AML-193 (cell line): ENCODE measurements at regions not wholly inside any gene's neighbourhood (a gene's known extent, or its start where the extent isn't known, plus 50 kb on each side); places are given as distances from the start of the nearest gene placed in this dataset.
"Not testable (repeated sequence)": the region's sequence is repeated elsewhere in the genome, so short reads cannot be mapped to it uniquely, and the experiment has no call there.

ENCODE experiments used
- DNase-seq, 2 experiments: peaks; one replicate each; lab custom pipeline; 2025; lab: John Stamatoyannopoulos, UW

- no peak for DNase-seq
Measured at GRCh38 chr16:35196313-35196712, 1736.9 kb downstream of the TP53TG3F start.

- DNase-seq = no peak
Measured at GRCh38 chr16:35197656-35198055, 1738.2 kb downstream of the TP53TG3F start.

GRCh38 chr16:35198223-35199199 lies 1739.1 kb downstream of the TP53TG3F start:
- DNase-seq = no peak

- DNase-seq = no peak
Measured at GRCh38 chr16:35200662-35201061, 1741.2 kb downstream of the TP53TG3F start.

- DNase-seq = no peak
Measured at GRCh38 chr16:35201151-35201550, 1741.7 kb downstream of the TP53TG3F start.

- no peak for DNase-seq
Measured at GRCh38 chr16:35203636-35204035, 1744.2 kb downstream of the TP53TG3F start.

- DNase-seq = no peak
Measured at GRCh38 chr16:35207059-35207999, 1747.9 kb downstream of the TP53TG3F start.

- no peak for DNase-seq
Measured at GRCh38 chr16:35208001-35208935, 1748.9 kb downstream of the TP53TG3F start.

- no peak for DNase-seq
Measured at GRCh38 chr16:35210681-35211433, 1751.4 kb downstream of the TP53TG3F start.

- DNase-seq = no peak
Measured at GRCh38 chr16:35214840-35215239, 1755.4 kb downstream of the TP53TG3F start.

- no peak for DNase-seq
Measured at GRCh38 chr16:35215287-35215686, 1755.9 kb downstream of the TP53TG3F start.

GRCh38 chr16:35216261-35216660 lies 1756.8 kb downstream of the TP53TG3F start:
- DNase-seq = not testable (repeated sequence)

- no peak for DNase-seq
Measured at GRCh38 chr16:35221482-35222185, 1762.2 kb downstream of the TP53TG3F start.

- DNase-seq = no peak
Measured at GRCh38 chr16:35234679-35235078, 1775.3 kb downstream of the TP53TG3F start.

GRCh38 chr16:35239561-35239960 lies 1780.1 kb downstream of the TP53TG3F start:
- no peak for DNase-seq

- no peak for DNase-seq
Measured at GRCh38 chr16:35249051-35249450, 1789.6 kb downstream of the TP53TG3F start.

- DNase-seq = no peak
Measured at GRCh38 chr16:35252356-35252936, 1793.0 kb downstream of the TP53TG3F start.

GRCh38 chr16:35255186-35255803 lies 1795.9 kb downstream of the TP53TG3F start:
- no peak for DNase-seq

- no peak for DNase-seq
Measured at GRCh38 chr16:35255816-35256215, 1796.4 kb downstream of the TP53TG3F start.
